H1 (cell line): ENCODE measurements at regions not wholly inside any gene's neighbourhood (a gene's known extent, or its start where the extent isn't known, plus 50 kb on each side); places are given as distances from the start of the nearest gene placed in this dataset.

Source experiments
- CTCF ChIA-PET: fragments of 300-600 bp; sonication (Branson Sonifier 250); formaldehyde crosslinking; loops from one replicate; lab custom pipeline; 2021; ENCODE audit not compliant: partially characterized antibody; lab: Charles Lee
- POLR2A ChIA-PET: fragments of 300-600 bp; sonication (Branson Sonifier 250); formaldehyde crosslinking; loops from one replicate; lab custom pipeline; 2021; ENCODE audit warnings: inconsistent platforms; ENCODE audit not compliant: partially characterized antibody; lab: Charles Lee
- DNase-seq, 2 experiments: peaks; one replicate each; pipeline versions ENCODE4 v3.0.0 to v3.0.0-alpha.2; 2010 to 2022; ENCODE audit warnings: low spot score in 2 of 2, low read depth in 1 of 2, mixed read lengths in 1 of 2
- FAIRE-seq: peaks from 2 replicates; lab custom pipeline; 2011; peaks lifted over from hg19 to GRCh38; lab: Jason Lieb, UNC
- H2AFZ ChIP-seq: 2 replicates; pipeline ENCODE4 v1.8.1; 2012; ENCODE audit warnings: low read length, inconsistent platforms
- H2AK5ac ChIP-seq: 2 replicates; pipeline ENCODE4 v1.6.1; 2013; ENCODE audit warnings: low read depth, low read length
- H2BK120ac ChIP-seq: replicated peaks from 2 replicates; pipeline ENCODE3; 2013; ENCODE audit warnings: low read depth, low read length, inconsistent platforms
- H2BK12ac ChIP-seq: 2 replicates; pipeline ENCODE4 v1.6.1; 2013; ENCODE audit warnings: low read depth, low read length
- H2BK15ac ChIP-seq: 2 replicates; pipeline ENCODE4 v1.6.1; 2013; ENCODE audit warnings: low read length
- H2BK20ac ChIP-seq: 2 replicates; pipeline ENCODE4 v1.6.1; 2013; ENCODE audit warnings: low read length
- H2BK5ac ChIP-seq: 2 replicates; pipeline ENCODE4 v1.6.1; 2013; ENCODE audit warnings: low read depth, low read length
- H3K14ac ChIP-seq: 2 replicates; pipeline ENCODE4 v1.6.1; 2013; ENCODE audit warnings: inconsistent platforms; ENCODE audit not compliant: insufficient read length
- H3K18ac ChIP-seq: 2 replicates; pipeline ENCODE4 v1.6.1; 2013; ENCODE audit warnings: low read length; ENCODE audit errors: extremely low read depth
- H3K23ac ChIP-seq: 2 replicates; pipeline ENCODE4 v1.6.1; 2013; ENCODE audit warnings: inconsistent platforms; ENCODE audit not compliant: insufficient read length
- H3K23me2 ChIP-seq: 2 replicates; pipeline ENCODE4 v1.6.1; 2013; ENCODE audit warnings: low read depth, low read length
- H3K27ac ChIP-seq: 2 replicates; pipeline ENCODE4 v1.6.1; 2011; ENCODE audit warnings: low read depth, low read length, inconsistent platforms
- H3K27me3 ChIP-seq, 4 experiments: replicated peaks in 1 of 4; 1 replicate in 1 of 4; 2 replicates in 3 of 4; pipeline versions ENCODE4 v1.6.1 to v1.8.1; 2011 to 2013; ENCODE audit warnings: low read length in 3 of 4, mild to moderate bottlenecking in 3 of 4, inconsistent platforms in 2 of 4, mixed read lengths in 2 of 4, moderate library complexity in 1 of 4; ENCODE audit not compliant: control insufficient read depth in 3 of 4, insufficient read depth in 3 of 4; ENCODE audit errors: extremely low read depth in 1 of 4
- H3K36me3 ChIP-seq, 4 experiments: 2 replicates each; pipeline versions ENCODE4 v1.6.1 to v1.8.1; 2011 to 2013; ENCODE audit warnings: mild to moderate bottlenecking in 4 of 4, low read length in 3 of 4, moderate library complexity in 2 of 4, control low read depth in 1 of 4, inconsistent platforms in 1 of 4; ENCODE audit not compliant: insufficient read depth in 4 of 4, control insufficient read depth in 2 of 4
- H3K4ac ChIP-seq: replicated peaks from 2 replicates; pipeline ENCODE3; 2013; ENCODE audit warnings: low read length, low read depth, mixed read lengths, inconsistent platforms; ENCODE audit not compliant: insufficient read length
- H3K4me1 ChIP-seq, 4 experiments: replicated peaks in 1 of 4; 1 replicate in 1 of 4; 2 replicates in 3 of 4; pipeline versions ENCODE4 v1.6.1 to v1.8.1; 2011 to 2013; ENCODE audit warnings: low read length in 3 of 4, inconsistent platforms in 2 of 4, mixed read lengths in 1 of 4; ENCODE audit not compliant: insufficient read depth in 4 of 4, control insufficient read depth in 3 of 4
- H3K4me2 ChIP-seq, 2 experiments: 2 replicates each; pipeline versions ENCODE4 v1.6.1 to v1.8.1; 2011 to 2013; ENCODE audit warnings: low read depth in 2 of 2, low read length in 2 of 2, control low read depth in 1 of 2, inconsistent platforms in 1 of 2, mild to moderate bottlenecking in 1 of 2; ENCODE audit not compliant: insufficient read depth in 1 of 2
- H3K4me3 ChIP-seq, 4 experiments: fragments of 200-600, 300-600 bp in 1 of 4; sonication (generic), shearing (Covaris generic), sonication (Bioruptor Twin) in 1 of 4; 2 replicates each; pipeline versions ENCODE4 v1.5.1 to v1.8.1; 2011 to 2016; ENCODE audit warnings: low read length in 4 of 4, low read depth in 3 of 4, control low read depth in 2 of 4, inconsistent platforms in 2 of 4, mild to moderate bottlenecking in 2 of 4, mixed read lengths in 1 of 4, moderate library complexity in 1 of 4; ENCODE audit not compliant: insufficient read depth in 2 of 4; ENCODE audit errors: extremely low read depth in 1 of 4
- H3K56ac ChIP-seq: replicated peaks from 2 replicates; pipeline ENCODE3; 2013; ENCODE audit warnings: low read depth, mild to moderate bottlenecking, mixed read lengths, low read length, inconsistent platforms; ENCODE audit not compliant: insufficient read length
- H3K79me1 ChIP-seq: 2 replicates; pipeline ENCODE4 v1.6.1; 2013; ENCODE audit warnings: low read depth, low read length, control low read depth
- H3K79me2 ChIP-seq, 2 experiments: 2 replicates each; pipeline versions ENCODE4 v1.6.1 to v1.8.1; 2012 to 2013; ENCODE audit warnings: low read length in 2 of 2, mild to moderate bottlenecking in 2 of 2, inconsistent platforms in 1 of 2; ENCODE audit not compliant: insufficient read depth in 2 of 2, control insufficient read depth in 1 of 2
- H3K9ac ChIP-seq, 4 experiments: replicated peaks in 1 of 4; 1 replicate in 1 of 4; 2 replicates in 3 of 4; pipeline versions ENCODE4 v1.6.1 to v1.8.1; 2011 to 2013; ENCODE audit warnings: low read depth in 3 of 4, low read length in 3 of 4, control low read depth in 2 of 4, mild to moderate bottlenecking in 2 of 4, moderate library complexity in 2 of 4, inconsistent platforms in 1 of 4; ENCODE audit errors: extremely low read depth in 1 of 4
- H3K9me3 ChIP-seq, 2 experiments: 2 replicates each; pipeline versions ENCODE4 v1.6.1 to v1.8.1; 2012 to 2013; ENCODE audit warnings: mild to moderate bottlenecking in 2 of 2, moderate library complexity in 2 of 2, control low read depth in 1 of 2, inconsistent platforms in 1 of 2, low read depth in 1 of 2, low read length in 1 of 2, mixed read lengths in 1 of 2; ENCODE audit not compliant: insufficient read depth in 2 of 2
- H4K20me1 ChIP-seq, 2 experiments: replicated peaks in 1 of 2; 2 replicates each; pipeline versions ENCODE3 to v1.8.1; 2011 to 2013; ENCODE audit warnings: inconsistent platforms in 2 of 2, low read length in 2 of 2, mild to moderate bottlenecking in 1 of 2; ENCODE audit not compliant: insufficient read depth in 2 of 2, control insufficient read depth in 1 of 2
- H4K5ac ChIP-seq: 2 replicates; pipeline ENCODE4 v1.6.1; 2013; ENCODE audit warnings: low read length, low read depth, mixed read lengths, inconsistent platforms; ENCODE audit not compliant: insufficient read length
- H4K8ac ChIP-seq: 2 replicates; pipeline ENCODE4 v1.8.0; 2013; ENCODE audit warnings: mild to moderate bottlenecking, moderate library complexity, low read length, inconsistent platforms; ENCODE audit not compliant: insufficient read depth; ENCODE audit errors: extremely low read depth
- H4K91ac ChIP-seq: replicated peaks from 2 replicates; pipeline ENCODE3; 2013; ENCODE audit warnings: low read length, mixed read lengths, inconsistent platforms; ENCODE audit not compliant: insufficient read length
- ATF3 ChIP-seq: IDR thresholded peaks from 2 replicates; pipeline ENCODE4 v1.6.1; 2011; ENCODE audit warnings: low read depth, mild to moderate bottlenecking, low read length; ENCODE audit not compliant: insufficient read depth
- CEBPB ChIP-seq: IDR thresholded peaks from 2 replicates; pipeline ENCODE4 v1.6.1; 2012; ENCODE audit warnings: low read depth, low read length
- MAFK ChIP-seq: IDR thresholded peaks from 2 replicates; pipeline ENCODE4 v1.6.1; 2012; ENCODE audit warnings: low read depth, mild to moderate bottlenecking, improper control_type of control experiment, low read length
- POLR2AphosphoS5 ChIP-seq: IDR thresholded peaks from 2 replicates; pipeline ENCODE4 v1.6.1; 2011; ENCODE audit warnings: low read depth, low read length
- RFX5 ChIP-seq: IDR thresholded peaks from 2 replicates; pipeline ENCODE4 v1.6.1; 2011; ENCODE audit warnings: low read depth, low read length, improper control_type of control experiment, borderline replicate concordance
- SIX5 ChIP-seq: IDR thresholded peaks from 2 replicates; pipeline ENCODE4 v1.6.1; 2011; ENCODE audit warnings: mild to moderate bottlenecking, low read depth, low read length
- SRF ChIP-seq: IDR thresholded peaks from 2 replicates; pipeline ENCODE4 v1.6.1; 2011; ENCODE audit warnings: mild to moderate bottlenecking, low read depth, low read length, moderate library complexity
- USF2 ChIP-seq: IDR thresholded peaks from 2 replicates; pipeline ENCODE4 v1.6.1; 2011; ENCODE audit warnings: low read length, improper control_type of control experiment
- WGBS, 2 experiments: shearing (Covaris generic) in 1 of 2; methylation state at CpG; one replicate each; pipeline versions ENCODE4 v1.1.6 to v1.1.7; 2013 to 2015; ENCODE audit warnings: low lambda C conversion rate in 2 of 2, mixed read lengths in 2 of 2, inconsistent platforms in 1 of 2, low coverage in 1 of 2, missing lambda C conversion rate in 1 of 2; ENCODE audit not compliant: insufficient replicate concordance in 2 of 2, insufficient coverage in 1 of 2, insufficient read length in 1 of 2; ENCODE audit errors: extremely low coverage in 1 of 2, missing lambda C conversion rate in 1 of 2; 5-methylcytosine and 5-hydroxymethylcytosine counted together

- Histone ChIP-seq H2BK12ac (no peak overlapping the region), H4K5ac (no peak overlapping the region), H3K9me3 (no peaks in the 10 kb centered on the region), H3K4me3 (no peak overlapping the region), H3K23me2 (no peaks in the 10 kb centered on the region), H2BK15ac (no peak overlapping the region), H3K14ac (no peak overlapping the region), H4K91ac (no peak overlapping the region), H3K4ac (no peak overlapping the region), H3K27me3 (no peaks in the 10 kb centered on the region; a peak in 1 of 7 replicates), H4K8ac (no peak overlapping the region), H4K20me1 (no peaks in the 10 kb centered on the region), H2BK5ac (no peak overlapping the region), H3K56ac (no peak overlapping the region), H2AFZ (no peak overlapping the region), H3K23ac (no peak overlapping the region), H3K9ac (no peak overlapping the region), H2BK120ac (no peak overlapping the region), H3K79me1 (no peaks in the 10 kb centered on the region), H3K18ac (0 out of 2 replicates have a peak overlapping the region, but pooled peaks have one; percentile 25), H2AK5ac (no peak overlapping the region), H3K4me1 (peaks cover 0 to 10% (median 5%) of the 10 kb centered on the region in 4 experiments; a peak in 5 of 7 replicates), H3K4me2 (no peak overlapping the region), H3K79me2 (no peaks in the 10 kb centered on the region), H2BK20ac (no peak overlapping the region), H3K36me3 (no peaks in the 10 kb centered on the region), H3K27ac (no peak overlapping the region)
- WGBS, 2 experiments, result 90% methylated on average over 6 of the region's 6 CpGs; no CpG with 5 or more reads in 1 of the 2 experiments
- FAIRE-seq (no peak), DNase-seq (no peak)
- no peak for TF ChIP-seq USF2
- TF ChIP-seq SRF, result no peak
- no peak for TF ChIP-seq MAFK
- TF ChIP-seq RFX5, result no peak
- no peak for TF ChIP-seq POLR2AphosphoS5
- TF ChIP-seq ATF3, result no peak
- TF ChIP-seq CEBPB, result no peak
- no peak for TF ChIP-seq SIX5
- CTCF ChIA-PET, result interaction anchor here (0.6 to 3.7 kb wide), 4 partner anchors 8 to 296 kb away, joined by 3 to 15 read pairs (median 4); no protein-coding TSS in a partner anchor
- POLR2A ChIA-PET, result no interaction called here
Observed at GRCh38 chr9:86809151-86809550, 138.2 kb downstream of the GAS1 start.
